HCT116 (cell line): ENCODE measurements at regions not wholly inside any gene's neighbourhood (a gene's known extent, or its start where the extent isn't known, plus 50 kb on each side); places are given as distances from the start of the nearest gene placed in this dataset.

Experiments
- ATAC-seq: fragments of 200-7000 bp; cut with Tn5 transposase; 2 replicates; pipeline ENCODE4 v1.9.1; 2020; ENCODE audit warnings: mild to moderate bottlenecking, moderate library complexity
- BruUV-seq: library from RNA; stranded (reverse); fragments of 400-500 nt; replicated peaks from 2 replicates; lab custom pipeline; 2021; lab: Mats Ljungman, UMichigan
- CTCF ChIA-PET: fragments of 300-600 bp; sonication (Branson Sonifier 250); formaldehyde crosslinking; loops from one replicate; lab custom pipeline; 2021; ENCODE audit warnings: antibody characterized with exemption; lab: Charles Lee
- POLR2A ChIA-PET: fragments of 300-600, 350-600 bp; sonication (Branson Sonifier 250); formaldehyde crosslinking; loops from one replicate; lab custom pipeline; 2021; ENCODE audit warnings: antibody characterized with exemption; lab: Charles Lee
- RAD21 ChIA-PET, 2 experiments: fragments of 300-600 bp; sonication (Branson Sonifier 250); formaldehyde crosslinking; loops; one replicate each; lab custom pipeline; 2023; ENCODE audit warnings: low total read pairs in 2 of 2; ENCODE audit not compliant: uncharacterized antibody in 2 of 2, unreplicated experiment in 2 of 2, low non-redundant PET in 1 of 2; lab: Charles Lee
- DNase-seq: peaks from one replicate; pipeline ENCODE4 v3.0.0-alpha.2; 2010; ENCODE audit warnings: low read depth, low spot score
- H2AFZ ChIP-seq: fragments of 200-600 bp; shearing (Covaris generic), sonication (generic); 2 replicates; pipeline ENCODE4 v1.6.1; 2017; ENCODE audit warnings: low read depth, mixed run types, mixed read lengths, antibody characterized with exemption, low read length; ENCODE audit not compliant: poor library complexity, severe bottlenecking
- H3K27ac ChIP-seq: 2 replicates; pipeline ENCODE4 v1.5.1; 2012; ENCODE audit warnings: low read depth, low read length
- H3K27me3 ChIP-seq: fragments of 200-600 bp; sonication (generic); 2 replicates; pipeline ENCODE4 v1.6.1; 2016; ENCODE audit warnings: mixed run types, low read length, mixed read lengths; ENCODE audit not compliant: insufficient read depth
- H3K36me3 ChIP-seq, 2 experiments: fragments of 200-500 bp in 1 of 2; fragments of 200-600 bp in 1 of 2; sonication (Bioruptor generic) in 1 of 2; sonication (generic) in 1 of 2; 2 replicates each; pipeline versions ENCODE4 v1.5.1 to v1.6.1; 2014 to 2016; ENCODE audit warnings: low read length in 2 of 2, inconsistent platforms in 1 of 2, mixed read lengths in 1 of 2, mixed run types in 1 of 2; ENCODE audit not compliant: insufficient read depth in 2 of 2, control insufficient read depth in 1 of 2
- H3K4me1 ChIP-seq, 2 experiments: fragments of 200-600 bp in 1 of 2; sonication (generic) in 1 of 2; 2 replicates each; pipeline versions ENCODE4 v1.5.1 to v1.6.1; 2012 to 2017; ENCODE audit warnings: low read length in 2 of 2, inconsistent platforms in 1 of 2, mild to moderate bottlenecking in 1 of 2, mixed read lengths in 1 of 2, mixed run types in 1 of 2, moderate library complexity in 1 of 2; ENCODE audit not compliant: insufficient read depth in 2 of 2, control insufficient read depth in 1 of 2
- H3K4me2 ChIP-seq: fragments of 200-600 bp; sonication (generic); 2 replicates; pipeline ENCODE4 v1.6.1; 2017; ENCODE audit warnings: mixed run types, low read length, mixed read lengths
- H3K4me3 ChIP-seq, 2 experiments: fragments of 200-600 bp in 1 of 2; sonication (generic) in 1 of 2; replicated peaks in 1 of 2; 2 replicates each; pipeline ENCODE4 v1.5.1; 2011 to 2016; ENCODE audit warnings: low read length in 2 of 2, control low read depth in 1 of 2, low read depth in 1 of 2, mild to moderate bottlenecking in 1 of 2, mixed read lengths in 1 of 2, mixed run types in 1 of 2
- H3K79me2 ChIP-seq: fragments of 200-600 bp; sonication (generic); 2 replicates; pipeline ENCODE4 v1.6.1; 2017; ENCODE audit warnings: mild to moderate bottlenecking, mixed run types, low read length, moderate library complexity, mixed read lengths; ENCODE audit not compliant: insufficient read depth
- H3K9ac ChIP-seq: fragments of 200-600 bp; sonication (generic); 2 replicates; pipeline ENCODE4 v1.6.1; 2016; ENCODE audit warnings: low read length, mixed read lengths
- H3K9me2 ChIP-seq: fragments of 200-600 bp; sonication (generic), shearing (Covaris generic); 2 replicates; pipeline ENCODE4 v1.6.1; 2017; ENCODE audit warnings: mixed run types, mild to moderate bottlenecking, moderate library complexity; ENCODE audit not compliant: insufficient read depth
- H3K9me3 ChIP-seq, 2 experiments: fragments of 200-500 bp in 1 of 2; fragments of 200-600 bp in 1 of 2; sonication (Bioruptor generic) in 1 of 2; sonication (generic) in 1 of 2; 2 replicates each; pipeline ENCODE4 v1.6.1; 2014 to 2017; ENCODE audit warnings: low read length in 2 of 2, mixed read lengths in 2 of 2, inconsistent platforms in 1 of 2, low read depth in 1 of 2, mild to moderate bottlenecking in 1 of 2, mixed run types in 1 of 2, moderate library complexity in 1 of 2; ENCODE audit not compliant: control insufficient read depth in 1 of 2, insufficient read depth in 1 of 2
- H4K20me1 ChIP-seq: fragments of 200-600 bp; sonication (generic), shearing (Covaris generic); 2 replicates; pipeline ENCODE4 v1.6.1; 2017; ENCODE audit warnings: mixed run types, mild to moderate bottlenecking, moderate library complexity; ENCODE audit not compliant: insufficient read depth
- CBX3 ChIP-seq: IDR thresholded peaks from 2 replicates; pipeline ENCODE4 v1.6.1; 2012; ENCODE audit warnings: low read depth
- CEBPB ChIP-seq: IDR thresholded peaks from 2 replicates; pipeline ENCODE4 v1.6.1; 2012; ENCODE audit warnings: low read depth
- EGR1 ChIP-seq: IDR thresholded peaks from 2 replicates; pipeline ENCODE4 v1.6.1; 2012; ENCODE audit warnings: low read depth
- EZH2 ChIP-seq: fragments of 200-600 bp; sonication (generic); IDR thresholded peaks from 2 replicates; pipeline ENCODE4 v1.6.1; 2017; ENCODE audit warnings: antibody characterized with exemption, mixed run types
- JUND ChIP-seq: IDR thresholded peaks from 2 replicates; pipeline ENCODE4 v1.6.1; 2012
- POLR2A ChIP-seq: IDR thresholded peaks from 2 replicates; pipeline ENCODE4 v1.7.0; 2011; ENCODE audit warnings: borderline replicate concordance; ENCODE audit not compliant: insufficient read depth, insufficient read length; ENCODE audit errors: extremely low read depth
- POLR2AphosphoS5 ChIP-seq: IDR thresholded peaks from 2 replicates; pipeline ENCODE4 v1.6.1; 2011; ENCODE audit warnings: mild to moderate bottlenecking, low read depth, low read length, moderate library complexity
- RAD21 ChIP-seq: IDR thresholded peaks from 2 replicates; pipeline ENCODE4 v1.6.1; 2012; ENCODE audit warnings: low read depth, mild to moderate bottlenecking
- REST ChIP-seq: IDR thresholded peaks from 2 replicates; pipeline ENCODE4 v1.6.1; 2012; ENCODE audit warnings: low read depth
- SRF ChIP-seq: IDR thresholded peaks from 2 replicates; pipeline ENCODE4 v1.6.1; 2012; ENCODE audit warnings: low read depth
- TCF7L2 ChIP-seq: IDR thresholded peaks from 2 replicates; pipeline ENCODE4 v1.7.0; 2011; ENCODE audit warnings: borderline replicate concordance, inconsistent platforms; ENCODE audit not compliant: insufficient read depth, insufficient read length; ENCODE audit errors: extremely low read depth
- ZNF274 ChIP-seq: fragments of 200-500 bp; sonication (Bioruptor generic); IDR thresholded peaks from 2 replicates; pipeline ENCODE4 v1.6.1; 2014; ENCODE audit warnings: mild to moderate bottlenecking, low read depth, low read length, inconsistent platforms
- intact Hi-C: fragments of 100-400 bp; cut with micrococcal nuclease; formaldehyde crosslinking; loops from 2 replicates; pipeline ENCODE4 v1.10.0; 2022
- TF ChIP-seq, protein P1 (sequence below): IDR thresholded peaks from 2 replicates; pipeline ENCODE4 v1.6.1; 2011; ENCODE audit warnings: mild to moderate bottlenecking, low read length, moderate library complexity; ENCODE audit not compliant: insufficient replicate concordance; ENCODE audit errors: extremely low read depth

DNA sequence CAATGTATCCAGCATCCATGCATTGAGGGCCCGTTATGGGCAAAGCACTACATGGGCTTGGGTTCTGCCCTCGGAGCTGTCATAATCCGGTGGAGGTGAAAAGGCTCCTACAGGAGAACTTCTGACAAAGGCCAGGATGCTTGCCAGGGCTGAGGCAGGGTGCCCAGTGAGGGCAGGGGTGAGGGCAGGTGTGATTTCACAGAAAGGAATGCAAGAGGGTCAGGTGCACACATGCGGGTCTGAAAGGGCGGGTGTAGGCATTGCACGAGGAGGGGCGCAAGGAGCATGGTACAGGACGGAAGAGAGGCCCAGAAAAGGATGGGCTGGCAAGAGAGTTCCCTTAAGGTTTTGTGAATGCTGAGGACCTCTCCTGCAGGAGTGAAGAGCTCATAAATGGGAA lies 348.0 kb downstream of the BTBD3 start:
- no peaks in the 10 kb centered on the region for H3K27me3 ChIP-seq
- H3K79me2 ChIP-seq, result no peaks in the 10 kb centered on the region
- H3K9ac ChIP-seq, result no peak overlapping the region
- H3K4me3 ChIP-seq, result no peak overlapping the region
- CTCF ChIA-PET, result no interaction called here
- no peak for TF ChIP-seq TCF7L2
- no peak for TF ChIP-seq JUND
- no peak for TF ChIP-seq SRF
- TF ChIP-seq, protein P1, sequence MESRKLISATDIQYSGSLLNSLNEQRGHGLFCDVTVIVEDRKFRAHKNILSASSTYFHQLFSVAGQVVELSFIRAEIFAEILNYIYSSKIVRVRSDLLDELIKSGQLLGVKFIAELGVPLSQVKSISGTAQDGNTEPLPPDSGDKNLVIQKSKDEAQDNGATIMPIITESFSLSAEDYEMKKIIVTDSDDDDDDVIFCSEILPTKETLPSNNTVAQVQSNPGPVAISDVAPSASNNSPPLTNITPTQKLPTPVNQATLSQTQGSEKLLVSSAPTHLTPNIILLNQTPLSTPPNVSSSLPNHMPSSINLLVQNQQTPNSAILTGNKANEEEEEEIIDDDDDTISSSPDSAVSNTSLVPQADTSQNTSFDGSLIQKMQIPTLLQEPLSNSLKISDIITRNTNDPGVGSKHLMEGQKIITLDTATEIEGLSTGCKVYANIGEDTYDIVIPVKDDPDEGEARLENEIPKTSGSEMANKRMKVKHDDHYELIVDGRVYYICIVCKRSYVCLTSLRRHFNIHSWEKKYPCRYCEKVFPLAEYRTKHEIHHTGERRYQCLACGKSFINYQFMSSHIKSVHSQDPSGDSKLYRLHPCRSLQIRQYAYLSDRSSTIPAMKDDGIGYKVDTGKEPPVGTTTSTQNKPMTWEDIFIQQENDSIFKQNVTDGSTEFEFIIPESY, result no peak
- TF ChIP-seq CBX3, result no peak
- no peak for TF ChIP-seq ZNF274
- TF ChIP-seq POLR2A, result no peak
- TF ChIP-seq CEBPB, result no peak
- TF ChIP-seq POLR2AphosphoS5, result no peak
- H4K20me1 ChIP-seq, result no peaks in the 10 kb centered on the region
- RAD21 ChIA-PET, result no interaction called here
- no peak overlapping the region for H3K4me2 ChIP-seq
- POLR2A ChIA-PET, result no interaction called here
- no peaks in the 10 kb centered on the region for H3K4me1 ChIP-seq
- no peak for DNase-seq
- H2AFZ ChIP-seq, result no peak overlapping the region
- no peak overlapping the region for H3K27ac ChIP-seq
- intact Hi-C loops, result no loop called here
- H3K9me2 ChIP-seq, result no peaks in the 10 kb centered on the region
- H3K9me3 ChIP-seq, result peaks cover 0 to 11% of the 10 kb centered on the region in 2 experiments; a peak in 2 of 4 replicates
- ATAC-seq, result no peak
- H3K36me3 ChIP-seq, result no peaks in the 10 kb centered on the region
- no TSS peak for BruUV-seq

GRCh38 chr20:12269579-12269978 lies 351.9 kb downstream of the BTBD3 start:
- no peaks in the 10 kb centered on the region for H3K27me3 ChIP-seq
- CTCF ChIA-PET, result no interaction called here
- H3K4me1 ChIP-seq, result no peaks in the 10 kb centered on the region
- POLR2A ChIA-PET, result no interaction called here
- no peak overlapping the region for H3K9ac ChIP-seq
- intact Hi-C loops, result no loop called here
- H3K36me3 ChIP-seq, result no peaks in the 10 kb centered on the region
- H3K9me3 ChIP-seq, result peaks cover 5 to 11% of the 10 kb centered on the region in 2 experiments; a peak in 2 of 4 replicates
- ATAC-seq (no peak), DNase-seq (no peak)
- no TSS peak for BruUV-seq
- no peaks in the 10 kb centered on the region for H4K20me1 ChIP-seq
- H3K79me2 ChIP-seq, result no peaks in the 10 kb centered on the region
- no peak overlapping the region for H2AFZ ChIP-seq
- no peak overlapping the region for H3K27ac ChIP-seq
- H3K4me2 ChIP-seq, result no peak overlapping the region
- no peak overlapping the region for H3K4me3 ChIP-seq
- no peaks in the 10 kb centered on the region for H3K9me2 ChIP-seq
- RAD21 ChIA-PET, result no interaction called here
- TF ChIP-seq ZNF274, result no peak
- no peak for TF ChIP-seq EZH2
- TF ChIP-seq EGR1, result no peak
- TF ChIP-seq POLR2A, result no peak
- no peak for TF ChIP-seq RAD21
- no peak for TF ChIP-seq REST
- TF ChIP-seq TCF7L2, result no peak
- TF ChIP-seq, protein P1, result no peak
- no peak for TF ChIP-seq CBX3
